Bronchial epithelial cell (primary cell): ENCODE measurements at regions not wholly inside any gene's neighbourhood (a gene's known extent, or its start where the extent isn't known, plus 50 kb on each side); places are given as distances from the start of the nearest gene placed in this dataset.
"Not testable (repeated sequence)": the region's sequence is repeated elsewhere in the genome, so short reads cannot be mapped to it uniquely, and the experiment has no call there.

ENCODE experiments used
- DNase-seq: peaks from one replicate; pipeline ENCODE4 v3.0.0-alpha.2; 2010; ENCODE audit warnings: low read depth
- FAIRE-seq: peaks from 2 replicates; lab custom pipeline; 2011; peaks lifted over from hg19 to GRCh38; lab: Jason Lieb, UNC
- H3K27me3 ChIP-seq: 2 replicates; pipeline ENCODE4 v1.5.1; 2011; ENCODE audit warnings: low read length; ENCODE audit not compliant: control insufficient read depth, insufficient read depth
- H3K36me3 ChIP-seq: 2 replicates; pipeline ENCODE4 v1.5.1; 2011; ENCODE audit warnings: low read length; ENCODE audit not compliant: control insufficient read depth, insufficient read depth
- H3K4me3 ChIP-seq: 2 replicates; pipeline ENCODE4 v1.5.1; 2011; ENCODE audit warnings: mild to moderate bottlenecking, low read depth, low read length, control low read depth
- TF ChIP-seq, protein P1 (sequence below): IDR thresholded peaks from 2 replicates; pipeline ENCODE4 v1.5.1; 2011; ENCODE audit warnings: mild to moderate bottlenecking, moderate library complexity, low read length, control low read depth, inconsistent platforms; ENCODE audit not compliant: insufficient read depth, severe bottlenecking

DNA sequence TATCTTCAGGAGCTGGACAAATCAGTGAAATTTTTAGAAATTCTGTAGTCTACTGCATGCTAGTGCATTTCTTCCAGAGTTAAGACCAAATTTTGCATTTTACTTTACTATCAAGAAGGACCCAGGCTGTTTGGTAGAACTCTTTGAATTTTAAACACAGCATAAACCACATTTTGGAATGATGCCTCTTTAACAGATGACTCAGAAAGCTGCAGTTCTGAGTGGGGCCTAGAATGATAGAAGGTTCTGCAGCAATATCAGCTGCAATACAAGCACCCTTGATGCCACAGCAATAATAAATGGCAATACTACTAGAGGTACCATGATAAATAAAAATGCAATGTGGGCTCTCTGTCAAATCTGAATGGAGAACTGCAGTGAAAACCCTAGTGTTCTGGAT, 198.7 kb downstream of the TMA16 start:
- no peak overlapping the region for H3K4me3 ChIP-seq
- DNase-seq (peak; percentile 35), FAIRE-seq (no peak)
- TF ChIP-seq, protein P1, sequence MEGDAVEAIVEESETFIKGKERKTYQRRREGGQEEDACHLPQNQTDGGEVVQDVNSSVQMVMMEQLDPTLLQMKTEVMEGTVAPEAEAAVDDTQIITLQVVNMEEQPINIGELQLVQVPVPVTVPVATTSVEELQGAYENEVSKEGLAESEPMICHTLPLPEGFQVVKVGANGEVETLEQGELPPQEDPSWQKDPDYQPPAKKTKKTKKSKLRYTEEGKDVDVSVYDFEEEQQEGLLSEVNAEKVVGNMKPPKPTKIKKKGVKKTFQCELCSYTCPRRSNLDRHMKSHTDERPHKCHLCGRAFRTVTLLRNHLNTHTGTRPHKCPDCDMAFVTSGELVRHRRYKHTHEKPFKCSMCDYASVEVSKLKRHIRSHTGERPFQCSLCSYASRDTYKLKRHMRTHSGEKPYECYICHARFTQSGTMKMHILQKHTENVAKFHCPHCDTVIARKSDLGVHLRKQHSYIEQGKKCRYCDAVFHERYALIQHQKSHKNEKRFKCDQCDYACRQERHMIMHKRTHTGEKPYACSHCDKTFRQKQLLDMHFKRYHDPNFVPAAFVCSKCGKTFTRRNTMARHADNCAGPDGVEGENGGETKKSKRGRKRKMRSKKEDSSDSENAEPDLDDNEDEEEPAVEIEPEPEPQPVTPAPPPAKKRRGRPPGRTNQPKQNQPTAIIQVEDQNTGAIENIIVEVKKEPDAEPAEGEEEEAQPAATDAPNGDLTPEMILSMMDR = no peak
- no peaks in the 10 kb centered on the region for H3K36me3 ChIP-seq
- no peaks in the 10 kb centered on the region for H3K27me3 ChIP-seq

DNA sequence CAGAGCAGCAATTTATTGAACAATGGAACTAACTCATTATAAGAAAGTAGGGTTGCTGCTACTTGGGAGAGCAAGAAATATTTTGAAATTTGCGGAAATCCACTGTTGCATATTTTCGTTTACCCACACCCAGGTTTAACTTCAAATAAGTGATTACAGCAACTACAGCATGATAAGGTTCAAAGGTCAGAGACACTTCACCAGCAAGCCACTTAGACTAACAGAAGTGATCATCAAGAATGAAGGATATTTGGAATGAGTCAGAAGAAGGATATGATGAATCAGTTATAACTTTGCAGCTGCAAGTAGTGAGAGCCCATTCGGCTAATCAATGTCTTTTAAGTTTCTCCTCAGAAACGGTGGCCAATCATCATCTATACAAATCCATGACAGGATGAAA, 199.3 kb downstream of the TMA16 start:
- DNase-seq = peak; percentile 89
- FAIRE-seq = no peak
- Histone ChIP-seq H3K4me3 (no peak overlapping the region), H3K36me3 (no peaks in the 10 kb centered on the region), H3K27me3 (no peaks in the 10 kb centered on the region)
- TF ChIP-seq, protein P1 = no peak

DNA sequence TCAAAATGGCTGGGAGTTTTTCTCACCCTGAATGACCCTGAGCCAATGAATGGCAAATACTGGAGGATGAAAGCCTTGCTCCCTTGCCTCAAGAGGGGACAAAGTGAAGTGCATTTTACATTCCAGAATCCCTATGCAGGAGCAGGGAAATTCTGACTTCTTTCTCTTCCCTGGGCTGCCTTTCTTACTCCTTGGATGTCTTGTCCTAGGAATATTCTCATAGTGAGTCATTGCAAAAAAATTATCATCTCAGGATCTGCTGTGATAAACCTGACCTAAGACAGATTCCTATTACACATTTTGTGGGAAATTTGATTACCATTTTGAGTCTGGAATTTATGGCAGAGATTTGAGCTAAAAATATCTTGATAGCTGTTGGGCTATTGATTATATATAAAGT, 199.9 kb downstream of the TMA16 start:
- FAIRE-seq (no peak), DNase-seq (peak; percentile 62)
- Histone ChIP-seq H3K36me3 (no peaks in the 10 kb centered on the region), H3K27me3 (no peaks in the 10 kb centered on the region), H3K4me3 (no peak overlapping the region)
- TF ChIP-seq, protein P1 = no peak

DNA sequence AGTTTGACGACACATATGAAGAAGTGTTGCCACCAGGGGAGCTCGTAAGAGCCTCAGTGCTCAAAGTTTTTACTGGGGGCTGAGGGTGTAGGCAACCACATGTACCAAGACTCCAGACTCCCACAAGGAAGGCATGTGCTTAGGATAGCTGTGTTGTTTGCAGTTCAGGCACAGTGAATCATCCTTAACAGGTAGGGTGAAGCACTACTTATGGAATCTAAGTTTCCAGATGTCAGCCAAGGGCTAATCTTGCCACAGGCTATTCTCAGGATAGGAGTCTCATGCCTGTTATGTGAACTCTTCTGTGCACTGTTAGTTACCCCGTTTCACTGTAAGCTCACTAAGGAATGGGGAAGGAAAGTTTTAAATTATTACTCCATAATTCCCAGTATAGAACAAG, 202.6 kb downstream of the TMA16 start:
- DNase-seq (peak; percentile 94), FAIRE-seq (peak; percentile 28)
- H3K4me3 ChIP-seq = no peak overlapping the region

DNA sequence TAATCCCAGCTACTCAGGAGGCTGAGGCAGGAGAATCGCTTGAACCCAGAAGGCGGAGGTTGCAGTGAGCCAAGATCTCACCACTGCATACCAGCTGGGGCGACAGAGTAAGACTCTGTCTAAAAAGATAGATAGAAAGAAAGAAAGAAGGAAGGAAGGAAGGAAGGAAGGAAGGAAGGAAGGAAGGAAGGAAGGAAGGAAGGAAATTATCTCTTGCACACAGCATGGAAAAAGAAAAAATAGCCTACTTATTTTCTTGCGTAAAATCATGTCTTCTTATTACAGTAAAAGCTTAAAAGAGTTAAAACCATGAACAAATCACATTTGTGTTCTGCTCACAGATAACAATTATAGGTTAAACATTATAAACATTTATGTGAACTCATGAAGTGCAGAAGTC, 205.9 kb downstream of the TMA16 start:
- not testable (repeated sequence) for H3K4me3 ChIP-seq, H3K36me3 ChIP-seq, DNase-seq, H3K27me3 ChIP-seq, FAIRE-seq

More for the DNA sequence above, 202.6 kb downstream of the TMA16 start:
- TF ChIP-seq, protein P1 = no peak
- no peaks in the 10 kb centered on the region for H3K36me3 ChIP-seq
- H3K27me3 ChIP-seq = no peaks in the 10 kb centered on the region

DNA sequence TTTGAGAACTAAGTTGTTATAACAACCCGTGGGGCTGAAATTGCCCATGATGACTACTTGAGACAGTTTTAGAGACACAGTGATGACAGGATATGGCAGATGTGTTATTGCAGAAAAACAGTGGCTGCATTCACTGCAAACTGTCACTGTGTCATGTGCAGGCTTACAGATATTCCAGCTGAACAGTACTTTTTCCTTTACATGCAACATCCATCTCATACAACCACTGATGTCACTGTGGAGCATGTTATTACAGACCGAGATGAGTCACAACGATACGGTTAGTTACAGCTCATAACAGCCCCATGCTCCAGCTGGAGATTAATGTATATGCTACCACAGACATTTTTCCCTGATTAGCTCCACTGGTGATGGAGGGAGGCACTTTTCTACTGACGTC, 207.4 kb downstream of the TMA16 start:
- TF ChIP-seq, protein P1 = no peak
- FAIRE-seq (no peak), DNase-seq (peak; percentile 16)
- no peaks in the 10 kb centered on the region for H3K36me3 ChIP-seq
- H3K27me3 ChIP-seq = no peaks in the 10 kb centered on the region
- no peak overlapping the region for H3K4me3 ChIP-seq
